Fibroblast of skin of right biceps (primary cell): ENCODE measurements at regions not wholly inside any gene's neighbourhood (a gene's known extent, or its start where the extent isn't known, plus 50 kb on each side); places are given as distances from the start of the nearest gene placed in this dataset.

Experiments used
- DNase-seq: peaks from one replicate; pipeline ENCODE4 v3.0.0-alpha.2; 2013

DNA sequence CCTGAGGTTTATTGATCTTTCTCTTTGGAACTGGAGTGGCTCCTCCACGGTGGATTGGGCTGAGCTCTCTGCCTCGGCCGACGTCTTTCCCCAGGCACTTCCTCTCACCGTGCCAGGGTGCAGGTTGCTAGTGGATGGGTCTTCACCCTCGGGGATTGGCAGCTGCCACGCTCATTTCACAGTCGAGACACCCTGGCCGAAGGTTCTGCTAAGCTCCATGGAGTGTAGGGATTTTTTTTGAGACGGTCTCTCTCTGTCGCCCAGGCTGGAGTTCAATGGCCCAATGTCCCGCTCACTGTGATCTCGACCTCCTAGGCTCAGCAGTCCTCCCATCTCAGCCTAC is 280.8 kb downstream of the SEC14L1 start:
- no peak for DNase-seq

DNA sequence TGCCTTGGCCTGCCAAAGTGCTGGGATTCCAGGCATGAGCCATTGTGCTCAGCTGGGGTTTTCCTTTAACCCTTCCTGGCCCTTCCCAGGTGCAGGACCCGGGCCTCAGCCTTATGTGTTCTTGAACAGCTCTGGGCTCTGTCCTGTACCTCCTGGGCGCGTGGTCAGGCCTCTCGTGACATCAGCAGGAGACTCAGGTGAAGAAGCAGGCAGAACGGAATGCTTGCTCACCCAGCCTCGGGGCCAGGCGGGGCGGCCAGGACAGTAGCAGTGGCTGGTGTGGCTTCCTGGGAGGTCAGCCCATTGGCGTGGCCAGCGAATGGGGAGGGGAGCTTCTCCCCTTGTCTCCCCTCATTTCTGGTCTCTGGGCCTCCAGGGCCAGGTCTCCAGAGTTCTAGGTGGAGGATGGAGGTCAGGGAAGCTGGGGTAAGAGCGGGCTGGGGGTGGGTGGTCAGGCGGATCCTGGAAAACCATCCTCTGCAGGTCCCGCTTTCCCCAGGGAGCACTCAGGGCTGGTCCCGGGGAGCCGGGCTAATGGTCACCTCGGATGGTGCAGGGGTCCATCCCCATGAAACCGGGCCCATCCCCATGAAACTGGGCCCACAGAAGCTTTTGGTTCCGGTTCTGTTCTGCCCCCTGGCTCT is 281.5 kb downstream of the SEC14L1 start:
- DNase-seq, result no peak

DNA sequence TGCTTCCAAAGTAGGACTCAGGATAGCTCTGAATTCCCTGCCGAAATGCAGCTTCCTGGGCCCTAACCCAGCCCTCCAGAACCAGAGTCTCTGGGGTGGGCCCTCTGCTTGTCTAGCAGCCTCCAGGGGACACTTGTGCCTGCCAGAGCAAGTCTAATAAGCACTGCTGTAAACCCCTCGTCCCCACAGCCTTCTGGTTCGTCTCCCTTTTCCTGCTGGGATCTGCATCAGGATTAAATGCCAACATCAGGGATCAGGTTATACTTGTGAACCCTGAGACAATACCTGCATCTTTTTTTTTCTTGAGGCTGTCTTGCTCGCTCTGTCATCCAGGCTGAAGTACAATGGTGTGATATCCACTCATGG is 282.0 kb downstream of the SEC14L1 start:
- no peak for DNase-seq

DNA sequence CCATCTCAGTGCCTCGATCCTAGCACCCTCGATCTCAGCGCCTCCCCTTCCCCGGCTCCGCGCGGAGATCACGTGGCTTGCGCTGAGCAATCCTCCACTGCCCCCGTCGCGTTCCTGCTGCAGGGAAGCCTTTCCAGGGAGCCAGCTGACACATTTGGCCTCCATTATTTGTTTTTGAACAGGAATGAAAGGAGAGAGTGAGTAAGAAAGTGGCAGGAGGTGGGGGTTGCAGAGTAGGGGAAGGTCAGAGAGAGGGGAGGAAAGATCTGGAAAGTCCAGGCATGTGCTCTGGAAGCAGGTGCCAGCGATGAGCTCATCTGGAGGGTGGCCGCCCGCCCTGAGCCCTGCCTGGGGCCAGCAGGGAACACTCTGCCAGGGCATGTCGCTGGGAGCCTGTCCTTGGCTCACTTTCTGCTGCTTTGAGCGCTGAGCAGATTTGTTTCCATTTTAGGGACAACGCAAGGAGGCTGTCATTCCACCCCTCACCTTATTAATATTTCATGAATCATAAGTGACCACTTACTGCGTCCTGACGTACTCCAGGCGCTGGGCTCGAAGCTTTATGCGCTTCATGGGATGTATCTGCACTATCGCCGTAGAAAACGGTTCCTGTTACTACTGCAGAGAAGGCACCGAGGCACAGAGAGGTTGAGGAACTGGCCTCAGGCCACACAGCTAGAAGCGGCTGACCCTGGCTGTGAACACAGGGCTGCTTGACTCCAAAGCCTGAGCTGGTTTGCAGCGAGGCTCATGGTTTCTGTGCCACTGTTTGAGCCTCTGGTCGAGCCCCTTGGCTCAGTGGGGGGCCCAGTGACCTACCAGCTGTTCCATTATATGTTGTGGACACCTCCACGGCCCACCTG is 283.1 kb downstream of the SEC14L1 start:
- peak; percentile 96 for DNase-seq

DNA sequence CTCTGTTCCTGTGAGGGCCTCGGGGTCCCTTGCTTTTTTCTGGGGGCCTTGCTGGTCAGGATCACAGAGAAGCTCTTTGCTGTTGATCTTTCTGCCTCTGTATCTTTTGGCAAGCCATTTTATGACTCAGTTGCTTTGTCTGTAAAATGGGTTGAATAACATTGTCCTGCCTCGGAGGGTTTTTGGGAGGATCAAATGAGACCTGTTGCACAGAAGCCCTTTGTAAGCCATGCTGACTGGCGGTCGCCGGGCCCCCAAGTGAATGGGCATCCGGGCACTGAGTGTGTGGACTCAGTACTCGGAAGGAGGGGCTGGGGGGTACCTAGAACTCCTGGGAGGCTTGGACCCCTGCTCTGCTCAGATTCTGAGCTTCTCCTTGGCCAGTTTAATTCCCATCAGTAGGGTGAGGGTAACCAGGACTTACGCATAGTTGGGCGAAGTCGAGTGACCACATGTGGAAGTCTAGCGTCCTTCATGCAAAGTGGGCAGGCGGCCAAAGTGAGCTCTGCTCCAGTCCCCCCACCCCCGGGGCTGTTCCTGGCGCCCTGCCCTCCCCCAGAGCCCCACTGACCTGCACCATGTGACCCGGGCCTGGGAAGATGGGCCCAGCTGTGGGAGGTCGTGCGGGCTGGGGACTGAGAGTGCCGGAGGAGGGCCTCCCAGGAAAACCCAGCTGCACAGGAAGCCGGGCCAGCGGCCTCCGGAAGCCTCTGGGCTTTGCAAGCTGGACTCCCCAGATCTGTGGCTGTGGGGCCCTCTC is 284.0 kb downstream of the SEC14L1 start:
- peak; percentile 79 for DNase-seq

DNA sequence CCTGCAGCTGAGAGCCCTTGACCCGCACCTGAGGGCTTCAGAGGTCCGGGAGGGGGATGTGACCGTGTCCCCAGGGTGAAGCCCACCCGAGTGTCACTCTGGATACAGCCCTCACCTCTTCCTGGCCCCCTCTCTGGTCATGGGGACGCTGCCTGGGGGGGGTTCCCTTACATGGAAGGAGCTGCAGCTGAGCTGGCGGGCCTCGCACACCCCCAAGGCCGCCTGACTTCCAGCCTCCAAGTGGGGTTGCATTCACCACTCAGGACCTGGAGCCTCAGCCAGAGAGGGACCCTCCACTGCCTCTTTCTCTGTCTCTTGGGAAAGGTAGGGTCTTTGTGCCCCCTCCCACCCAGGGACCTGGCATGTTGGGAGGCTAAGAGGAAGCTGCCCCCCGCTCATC is 284.6 kb downstream of the SEC14L1 start:
- DNase-seq, result no peak

DNA sequence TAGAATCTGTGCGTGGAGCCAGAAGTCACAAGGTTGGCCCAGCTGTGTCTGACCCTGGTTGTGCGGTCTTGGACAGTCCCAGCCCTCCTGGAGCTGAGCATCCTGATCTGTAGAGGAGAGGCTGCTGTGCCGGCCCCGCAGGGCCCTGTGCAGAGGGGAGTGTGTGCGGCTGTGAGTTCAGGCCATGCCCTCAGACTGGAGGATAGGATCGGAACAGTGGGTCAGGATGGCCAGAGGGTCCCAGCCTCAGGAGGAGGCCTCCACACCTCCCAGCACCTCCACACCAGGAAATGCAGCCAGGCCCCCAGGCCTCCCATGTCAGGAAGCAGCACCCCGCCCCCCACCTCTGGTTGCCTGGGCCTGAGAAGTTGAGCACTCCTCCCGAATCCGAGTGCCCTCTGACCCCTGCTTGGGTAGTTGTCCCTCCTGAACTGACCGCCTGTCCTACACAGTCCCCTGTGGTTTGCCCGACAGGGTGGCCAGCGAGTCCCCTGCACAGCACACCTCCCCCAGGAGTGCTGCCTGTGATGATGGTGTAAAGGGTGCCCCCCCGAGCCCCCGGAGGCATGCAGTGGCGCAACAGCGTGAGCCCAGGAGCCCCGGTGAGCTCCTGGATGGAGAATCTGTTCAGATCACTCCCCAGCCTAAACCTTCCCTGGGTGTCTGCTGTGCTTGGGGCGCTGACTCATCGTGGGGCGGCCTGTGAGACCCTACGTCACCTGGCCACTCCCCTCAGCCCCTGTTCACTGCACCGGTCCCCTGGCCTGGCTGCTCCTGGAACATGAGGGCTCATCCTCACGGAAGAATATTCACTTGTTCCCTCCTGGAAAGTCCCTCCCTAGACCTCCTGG is 285.2 kb downstream of the SEC14L1 start:
- DNase-seq, result peak; percentile 80

DNA sequence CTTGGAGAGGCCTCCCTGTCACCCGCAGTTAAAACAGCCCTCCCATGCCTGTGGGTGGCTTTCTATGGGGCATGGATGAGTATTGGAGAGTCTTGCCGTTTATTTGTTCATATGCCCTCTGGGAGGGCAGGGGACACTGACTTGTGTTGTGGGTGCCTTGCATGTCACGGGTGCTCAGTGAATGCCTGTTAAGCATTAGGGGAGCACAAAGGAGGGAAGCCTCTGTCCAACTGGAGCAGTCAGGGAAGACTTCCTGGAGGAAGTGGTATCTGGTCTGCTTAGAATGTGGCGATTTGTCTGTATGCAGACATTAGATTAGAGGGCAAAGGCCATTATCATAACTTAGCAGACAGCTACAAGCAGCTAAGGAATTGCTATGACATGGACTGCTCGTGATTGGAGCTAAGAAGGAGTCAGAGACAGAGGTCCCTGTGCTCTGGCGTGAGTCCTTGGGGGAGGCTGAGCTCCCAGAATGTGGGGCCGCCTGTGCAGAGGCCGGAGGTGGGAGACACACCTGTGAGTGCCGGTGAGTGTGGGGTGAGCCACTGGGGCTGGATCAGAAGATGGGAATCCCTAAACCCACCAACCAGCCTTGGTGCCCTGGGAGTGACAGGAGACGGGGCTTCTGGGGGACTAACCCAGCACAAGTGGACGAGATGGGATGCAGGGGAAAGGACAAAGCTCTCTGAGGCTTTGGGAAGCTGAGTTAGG is 286.1 kb downstream of the SEC14L1 start:
- no peak for DNase-seq

DNA sequence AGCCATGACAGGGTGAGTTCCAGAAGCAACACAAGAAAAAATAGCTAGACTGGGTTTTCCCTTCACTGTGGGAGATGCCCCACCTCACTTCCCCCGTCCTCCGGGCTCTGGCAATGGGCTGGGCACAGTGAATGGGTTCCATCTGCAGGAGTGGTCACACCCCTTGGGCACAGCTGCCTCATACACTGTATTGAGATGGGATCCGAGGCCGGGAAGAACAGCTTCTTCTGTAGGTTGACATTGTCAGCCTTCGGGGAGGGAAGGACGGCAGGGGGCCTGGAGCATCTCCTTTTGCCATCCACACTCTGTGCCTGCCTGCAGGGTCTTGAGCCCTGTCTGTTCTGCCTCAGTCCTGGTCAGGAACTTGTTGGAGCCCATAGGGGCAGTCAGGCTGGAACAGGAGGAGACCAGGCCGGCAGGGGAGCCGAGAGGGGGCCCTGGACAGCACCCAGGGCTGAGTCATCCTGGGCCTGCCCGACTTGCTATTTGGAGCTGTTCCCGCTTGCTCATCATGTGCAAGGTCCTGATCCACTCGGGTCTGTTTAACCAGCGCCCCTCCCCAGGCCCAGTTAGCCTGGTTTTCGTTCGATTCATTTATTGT is 286.7 kb downstream of the SEC14L1 start:
- DNase-seq, result peak; percentile 82

DNA sequence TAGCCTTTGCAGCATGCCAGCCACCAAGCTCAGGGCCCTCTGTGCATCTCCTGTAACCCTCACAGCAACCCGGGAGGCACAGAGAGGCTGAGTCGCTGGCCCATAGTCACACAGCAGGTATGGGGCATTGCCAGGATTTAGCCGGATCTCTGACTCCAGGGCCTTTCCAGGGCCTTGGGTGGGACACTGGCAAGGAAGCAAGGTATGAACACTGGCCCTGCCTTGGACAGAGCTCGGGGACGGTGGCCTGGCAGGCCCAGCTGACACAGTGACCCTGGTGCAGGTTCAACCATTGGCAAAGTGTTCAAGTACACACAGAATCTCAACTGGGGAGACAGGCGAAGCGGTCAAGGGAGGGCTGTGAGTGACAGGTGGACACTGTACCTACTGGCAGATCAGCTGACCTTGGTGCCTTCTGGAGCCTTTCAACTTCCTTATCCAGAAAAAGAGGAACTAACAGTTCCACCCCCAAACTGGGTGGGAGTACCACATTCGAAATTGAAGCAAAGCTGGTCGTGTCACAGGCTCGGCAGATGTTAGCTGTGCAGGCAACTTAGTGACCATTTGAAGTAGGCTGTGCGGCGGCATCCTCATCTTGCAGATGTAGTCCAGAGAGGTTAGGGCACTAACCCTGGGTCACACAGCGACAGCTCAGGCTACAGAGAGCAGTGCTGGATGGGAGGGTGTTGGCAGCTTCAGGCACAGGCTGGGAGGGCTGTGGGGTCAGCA is 287.4 kb downstream of the SEC14L1 start:
- no peak for DNase-seq

DNA sequence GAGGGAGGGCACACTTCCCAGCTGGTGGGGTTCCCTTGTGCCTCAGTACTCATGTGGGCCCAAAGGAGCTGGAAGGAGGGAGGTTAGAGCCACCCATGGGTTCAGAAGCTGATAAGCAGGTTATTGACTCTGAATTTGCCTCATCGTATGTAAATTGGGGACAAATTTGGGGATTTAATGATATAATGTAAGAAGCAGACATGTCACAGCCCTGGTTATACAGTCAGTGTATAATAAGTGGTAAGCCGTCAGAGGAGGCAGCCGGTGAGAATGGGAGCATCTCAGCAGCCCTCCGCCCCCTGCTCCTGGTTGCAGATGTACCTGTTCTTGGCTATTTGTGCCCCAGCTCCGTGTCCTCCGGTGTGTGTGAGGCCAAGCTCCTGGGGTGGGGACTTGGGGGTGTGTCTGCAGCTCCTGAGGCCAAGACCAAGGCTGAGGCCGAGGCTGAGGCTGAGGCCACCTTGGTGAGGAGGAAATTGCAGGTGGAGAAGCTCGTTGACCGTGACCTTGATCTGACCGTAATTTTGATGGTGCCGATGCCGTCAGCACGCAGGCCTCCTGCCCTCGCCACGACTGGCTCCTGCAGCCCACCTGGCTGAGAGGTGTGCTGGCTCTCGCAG is 288.1 kb downstream of the SEC14L1 start:
- DNase-seq, result no peak

DNA sequence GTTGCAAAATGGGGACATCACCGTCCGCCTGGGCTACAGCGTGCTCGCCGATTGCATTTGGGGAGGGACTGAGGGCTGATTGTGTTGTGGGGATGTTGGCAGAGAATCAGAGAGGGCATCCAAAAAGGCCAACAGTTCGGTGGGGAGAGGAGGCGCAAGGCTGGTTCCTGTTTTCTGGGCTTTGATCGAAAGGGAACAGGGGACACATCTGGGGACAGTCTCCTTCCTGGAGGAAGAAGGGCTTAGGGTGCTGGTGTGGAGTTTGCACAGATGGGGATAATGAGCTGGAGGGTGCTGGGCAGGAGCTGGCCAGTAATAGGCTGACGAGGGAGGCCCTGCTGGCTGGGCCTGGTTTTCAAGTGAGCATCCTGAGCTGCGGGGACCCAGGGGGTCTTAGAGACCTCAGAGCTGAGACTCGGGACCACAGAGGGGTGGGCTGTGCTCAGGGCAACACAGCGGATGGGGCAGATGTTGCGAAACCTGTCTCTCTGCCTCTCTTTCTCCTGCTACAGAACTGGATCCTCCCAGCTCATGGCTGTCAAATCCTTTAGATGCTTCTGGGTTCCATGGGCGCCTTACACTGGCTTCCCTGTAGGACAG is 288.7 kb downstream of the SEC14L1 start:
- no peak for DNase-seq

DNA sequence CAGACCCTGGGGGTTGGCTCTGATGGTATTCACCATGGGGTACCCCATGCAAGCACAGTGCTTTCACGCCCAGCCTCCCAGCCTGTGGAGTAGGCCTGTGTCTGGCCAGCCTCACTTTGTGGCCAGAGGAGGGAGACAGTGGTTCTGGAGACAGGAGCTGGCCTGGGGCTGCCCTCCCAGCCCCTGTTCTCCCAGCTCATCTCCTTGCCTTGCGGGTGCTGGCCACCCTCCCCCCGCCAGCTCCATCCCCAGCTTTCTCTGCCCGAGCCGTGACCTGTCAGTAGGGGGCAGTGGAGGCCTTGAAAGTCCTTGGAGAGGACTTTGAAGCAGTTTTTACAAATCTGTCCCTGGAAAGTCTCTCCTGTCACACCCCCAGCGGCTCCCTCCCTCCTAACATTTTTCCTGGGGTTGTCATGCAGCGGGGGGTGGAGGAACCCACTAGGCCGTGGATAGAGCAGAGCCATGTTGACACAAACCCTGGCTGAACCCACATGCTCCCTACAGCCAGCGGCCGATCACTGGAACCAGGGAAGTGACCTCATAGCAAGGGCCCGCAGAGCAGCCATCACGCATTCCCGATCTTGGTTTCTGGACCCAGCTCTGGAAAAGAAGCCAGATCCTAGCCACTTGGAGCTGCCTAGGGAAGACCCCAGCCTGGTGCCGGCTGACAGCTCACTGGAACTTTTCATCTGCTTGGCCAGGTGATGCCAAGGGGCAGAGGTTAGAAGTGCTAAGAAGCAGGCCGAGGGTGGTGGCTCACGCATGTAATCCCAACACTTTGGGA is 289.4 kb downstream of the SEC14L1 start:
- peak; percentile 99 for DNase-seq

DNA sequence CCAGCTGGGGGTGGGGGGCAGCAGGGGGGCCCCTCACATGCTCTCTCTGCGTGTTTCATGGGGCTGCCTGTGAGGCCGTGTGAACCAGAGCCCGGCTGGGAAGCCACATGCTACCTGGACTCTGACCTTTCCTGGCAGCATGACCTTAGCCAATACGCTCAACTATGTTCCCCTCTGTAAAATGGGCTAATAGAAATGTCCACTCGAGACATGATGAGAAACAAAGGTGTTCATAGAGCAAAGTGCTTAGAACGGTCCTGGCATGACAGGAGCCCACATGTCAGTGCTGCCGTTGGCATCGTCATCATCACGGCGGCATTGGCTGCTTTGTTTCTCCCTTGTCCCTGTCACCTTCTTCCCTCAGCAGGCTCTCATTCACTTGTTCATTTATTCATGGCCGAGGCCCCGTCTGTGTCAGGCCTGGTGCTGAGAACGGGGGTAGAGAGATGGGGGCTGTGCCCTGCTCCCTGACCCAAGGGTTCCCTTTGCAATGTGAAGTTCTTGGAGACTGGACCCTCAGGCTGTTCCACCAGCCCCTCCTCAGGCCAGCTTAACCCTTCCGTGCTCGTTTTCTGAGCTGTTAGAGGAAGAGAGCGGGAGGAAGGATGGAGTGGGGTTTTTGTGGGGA is 291.4 kb downstream of the SEC14L1 start:
- DNase-seq, result no peak

DNA sequence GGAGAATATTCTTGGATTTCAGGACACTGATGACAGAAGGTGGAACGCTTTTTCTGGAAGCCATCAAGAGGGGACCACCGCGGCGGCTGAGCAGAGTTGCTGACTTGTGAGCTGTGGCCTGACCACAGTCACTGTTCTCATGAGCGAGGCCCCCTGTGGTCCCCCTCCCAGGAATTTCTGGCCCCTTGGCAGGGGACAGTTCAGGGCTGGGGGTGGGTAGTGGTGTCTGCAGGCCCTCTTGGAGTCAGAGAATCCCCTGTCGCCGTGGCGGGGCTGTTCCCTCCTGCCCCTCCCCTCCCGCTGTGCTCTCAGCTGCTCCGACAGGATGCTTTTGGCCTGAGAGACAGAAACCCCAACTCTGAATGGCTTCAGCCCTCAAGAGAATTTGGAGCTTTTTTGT is 292.0 kb downstream of the SEC14L1 start:
- DNase-seq, result peak; percentile 47

DNA sequence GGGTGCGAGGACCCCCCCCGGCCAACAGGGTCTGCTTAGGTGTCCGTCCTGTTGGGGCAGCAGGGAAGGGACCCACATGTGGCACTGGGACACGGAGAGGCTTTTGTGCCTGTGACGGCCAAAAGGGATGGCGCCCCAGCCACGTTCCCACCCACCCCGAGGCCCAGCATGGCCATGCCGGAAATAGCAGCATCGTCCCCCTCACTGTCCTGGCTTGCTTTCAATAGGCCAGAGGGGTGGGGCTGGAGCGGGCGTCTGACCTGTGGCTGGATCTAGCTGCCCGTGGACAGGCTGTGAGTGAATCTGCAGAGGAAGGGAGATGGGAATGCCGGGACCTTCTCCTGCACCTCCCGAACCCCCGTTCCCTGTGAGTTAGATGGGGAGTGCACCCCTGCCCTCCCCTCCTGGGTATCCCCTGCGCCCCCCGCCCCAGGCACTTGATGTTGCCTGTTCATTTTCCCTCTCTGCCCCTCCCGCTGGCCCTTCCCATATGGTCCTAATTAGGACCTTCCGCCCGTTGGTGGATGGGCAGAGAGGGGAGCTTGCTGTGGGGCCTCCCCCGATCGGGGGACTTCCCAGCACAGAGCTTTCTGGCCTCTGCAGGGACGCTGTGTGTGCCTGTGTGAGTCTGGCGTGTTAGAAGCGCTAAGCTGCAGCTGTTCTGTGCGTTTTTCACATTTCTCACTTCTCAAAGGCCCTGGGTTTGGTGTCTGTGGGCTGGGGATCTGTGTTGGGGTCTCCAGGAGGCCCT is 292.8 kb downstream of the SEC14L1 start:
- DNase-seq, result peak; percentile 83

DNA sequence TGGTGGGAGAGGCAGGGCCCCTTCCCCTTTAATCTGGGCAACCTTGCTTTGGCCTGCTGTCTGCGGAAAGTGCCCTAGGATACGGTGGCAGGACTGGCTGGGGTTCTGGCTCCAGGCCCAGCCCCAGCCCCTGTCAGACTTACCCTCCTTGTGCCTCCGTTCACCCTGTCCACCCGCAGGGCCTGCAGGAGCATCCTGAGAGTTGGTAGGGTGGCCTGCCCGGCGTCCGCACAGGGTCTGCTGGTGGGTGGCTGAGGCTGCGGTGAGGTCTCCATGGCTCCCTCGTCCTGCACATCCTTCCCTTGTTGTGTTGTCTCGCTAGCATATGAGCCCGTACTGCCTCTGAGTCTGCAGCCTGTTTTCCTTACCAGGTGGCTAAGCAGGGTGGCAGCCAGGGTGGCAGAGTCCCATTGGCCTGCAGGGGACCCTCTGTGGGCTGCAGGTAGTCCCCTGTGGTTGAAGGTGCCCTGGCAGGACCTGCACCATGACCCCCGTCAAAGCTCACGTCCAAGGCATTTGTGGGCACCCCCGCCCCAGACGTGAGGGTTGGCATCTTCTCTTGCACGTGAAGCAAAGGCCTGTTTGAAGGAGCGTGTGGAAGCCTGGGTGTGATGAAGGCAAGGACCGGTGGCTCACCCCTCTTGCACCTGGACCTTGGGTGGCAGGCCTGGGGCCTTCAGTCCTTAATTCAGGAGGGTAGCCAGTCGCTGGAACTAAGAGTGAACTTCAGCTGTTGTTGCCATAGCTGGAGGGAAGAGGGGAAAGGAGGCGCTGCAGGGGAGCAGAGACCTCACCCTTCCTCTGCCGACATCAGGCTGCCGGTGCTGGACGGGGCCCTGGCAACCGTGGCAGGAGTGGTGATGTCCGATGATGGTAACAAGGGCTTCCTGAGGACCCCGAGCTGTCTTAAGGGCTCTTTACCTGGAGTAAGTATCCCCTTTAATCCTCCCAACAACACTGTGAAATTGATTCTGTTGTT is 293.7 kb downstream of the SEC14L1 start:
- DNase-seq, result no peak
